GM19023 (cell line): ENCODE measurements at regions not wholly inside any gene's neighbourhood (a gene's known extent, or its start where the extent isn't known, plus 50 kb on each side); places are given as distances from the start of the nearest gene placed in this dataset.
"Not testable (repeated sequence)": the region's sequence is repeated elsewhere in the genome, so short reads cannot be mapped to it uniquely, and the experiment has no call there.

ENCODE experiments used
- ATAC-seq: cut with Tn5 transposase; IDR thresholded peaks from one replicate; pipeline ENCODE4 v1.9.1; 2021; ENCODE audit warnings: mild to moderate bottlenecking, moderate library complexity; ENCODE audit not compliant: unreplicated experiment

- no peak for ATAC-seq
Measured at GRCh38 chr18:28288784-28289183, 111.9 kb upstream of the CDH2 start.

- ATAC-seq: no peak
Measured at GRCh38 chr18:28287146-28287545, 110.2 kb upstream of the CDH2 start.

- no peak for ATAC-seq
Measured at GRCh38 chr18:28284132-28284531, 107.2 kb upstream of the CDH2 start.

- no peak for ATAC-seq
Measured at GRCh38 chr18:28281400-28281799, 104.5 kb upstream of the CDH2 start.

GRCh38 chr18:28269750-28270149 lies 92.8 kb upstream of the CDH2 start:
- ATAC-seq: no peak

- ATAC-seq: no peak
Measured at GRCh38 chr18:28267878-28268625, 91.1 kb upstream of the CDH2 start.

- no peak for ATAC-seq
Measured at GRCh38 chr18:28267276-28267675, 90.3 kb upstream of the CDH2 start.

GRCh38 chr18:28256166-28256565 lies 79.2 kb upstream of the CDH2 start:
- ATAC-seq: no peak

GRCh38 chr18:28248653-28249052 lies 71.7 kb upstream of the CDH2 start:
- no peak for ATAC-seq

- ATAC-seq: not testable (repeated sequence)
Measured at GRCh38 chr18:28240626-28241025, 63.7 kb upstream of the CDH2 start.

- no peak for ATAC-seq
Measured at GRCh38 chr18:28236487-28236886, 59.6 kb upstream of the CDH2 start.
